Small intestine (tissue), 7 donors: ENCODE measurements at regions not wholly inside any gene's neighbourhood (a gene's known extent, or its start where the extent isn't known, plus 50 kb on each side); places are given as distances from the start of the nearest gene placed in this dataset.

Experiments used
- DNase-seq, 2 donors: peaks; one replicate each; pipeline versions ENCODE4 v3.0.0 to v3.0.0-alpha.2; 2013
- FAIRE-seq: peaks from 2 replicates; lab custom pipeline; 2012; peaks lifted over from hg19 to GRCh38; lab: Jason Lieb, UNC
- H3K27ac ChIP-seq, 3 donors: one replicate each; pipeline ENCODE4 v1.5.1; 2013; ENCODE audit warnings: low read length in 2 of 3, mild to moderate bottlenecking in 2 of 3, control low read depth in 1 of 3, inconsistent platforms in 1 of 3, low read depth in 1 of 3, moderate library complexity in 1 of 3
- H3K27me3 ChIP-seq, 3 donors: one replicate each; pipeline ENCODE4 v1.6.1; 2013; ENCODE audit warnings: low read length in 3 of 3, inconsistent platforms in 1 of 3; ENCODE audit not compliant: control insufficient read depth in 3 of 3, insufficient read depth in 3 of 3
- H3K36me3 ChIP-seq, 3 donors: one replicate each; pipeline ENCODE4 v1.6.1; 2013; ENCODE audit warnings: low read length in 3 of 3, inconsistent platforms in 1 of 3, low read depth in 1 of 3, mild to moderate bottlenecking in 1 of 3, moderate library complexity in 1 of 3; ENCODE audit not compliant: control insufficient read depth in 3 of 3, insufficient read depth in 2 of 3
- H3K4me1 ChIP-seq, 3 donors: one replicate each; pipeline ENCODE4 v1.6.1; 2013; ENCODE audit warnings: low read length in 2 of 3, inconsistent platforms in 1 of 3, low read depth in 1 of 3, mild to moderate bottlenecking in 1 of 3, moderate library complexity in 1 of 3; ENCODE audit not compliant: control insufficient read depth in 3 of 3, insufficient read depth in 2 of 3
- H3K4me3 ChIP-seq, 3 donors: one replicate each; pipeline ENCODE4 v1.5.1; 2013; ENCODE audit warnings: low read length in 3 of 3, control low read depth in 1 of 3, inconsistent platforms in 1 of 3, low read depth in 1 of 3, mild to moderate bottlenecking in 1 of 3, moderate library complexity in 1 of 3
- H3K9me3 ChIP-seq, 2 donors: one replicate each; pipeline ENCODE4 v1.6.1; 2013; ENCODE audit warnings: low read depth in 1 of 2, low read length in 1 of 2; ENCODE audit not compliant: control insufficient read depth in 2 of 2, insufficient read depth in 1 of 2
- WGBS, 3 donors: extraction: QIAGEN DNeasy Blood & Tissue Kit; methylation state at CpG; one replicate each; pipeline ENCODE4 v1.1.7; 2013; 5-methylcytosine and 5-hydroxymethylcytosine counted together
- donor health status: healthy with polysubstance abuse.
- donor health status: control.
- donor health status: control.
- donor health status: Bipolar disorder and iron deficiency.
- donor health status: healthy.

DNA sequence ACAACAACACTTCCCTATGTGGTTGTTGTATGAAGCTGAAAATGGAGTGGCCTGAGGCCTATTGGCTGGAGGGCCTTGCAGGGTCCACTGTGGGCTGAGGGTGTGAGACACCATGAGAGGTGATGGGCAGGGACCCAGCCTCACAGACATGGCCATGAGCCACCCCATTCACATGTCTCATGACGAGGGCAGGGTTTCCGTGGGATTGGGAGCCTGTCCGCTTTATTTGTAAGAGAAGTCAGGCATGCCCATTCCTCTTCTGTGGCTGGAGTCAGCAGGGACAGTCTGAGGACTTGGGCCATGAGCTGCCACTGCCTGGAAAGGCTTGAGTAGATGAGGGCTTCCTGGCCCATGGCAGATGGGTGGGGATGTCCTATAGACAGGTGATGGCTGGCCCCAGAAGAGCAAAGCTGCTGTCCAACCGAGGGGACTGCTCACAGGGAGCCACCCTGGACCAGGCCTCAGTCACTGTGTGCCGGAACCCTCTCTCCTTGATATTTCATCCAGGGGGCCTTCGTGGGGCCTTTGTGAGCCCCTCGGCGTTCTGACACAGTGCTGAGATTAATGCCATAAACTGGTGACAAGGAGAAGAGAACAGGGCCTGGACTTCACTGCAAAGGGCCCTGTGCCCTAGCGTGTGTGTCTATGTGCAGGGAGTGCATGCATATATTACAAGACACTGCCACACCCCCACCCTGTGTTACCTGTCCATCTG, 971.9 kb downstream of the BRD1 start:
- no peak for FAIRE-seq
- Histone ChIP-seq H3K36me3 (no peaks in the 10 kb centered on the region), H3K9me3 (no peaks in the 10 kb centered on the region), H3K4me1 (no peaks in the 10 kb centered on the region), H3K27ac (no peak overlapping the region), H3K4me3 (no peak overlapping the region), H3K27me3 (no peaks in the 10 kb centered on the region)
- DNase-seq, result no peak
- WGBS, 3 donors, result 78 to 86% (median 81%) methylated on average over 9 of the region's 9 CpGs

DNA sequence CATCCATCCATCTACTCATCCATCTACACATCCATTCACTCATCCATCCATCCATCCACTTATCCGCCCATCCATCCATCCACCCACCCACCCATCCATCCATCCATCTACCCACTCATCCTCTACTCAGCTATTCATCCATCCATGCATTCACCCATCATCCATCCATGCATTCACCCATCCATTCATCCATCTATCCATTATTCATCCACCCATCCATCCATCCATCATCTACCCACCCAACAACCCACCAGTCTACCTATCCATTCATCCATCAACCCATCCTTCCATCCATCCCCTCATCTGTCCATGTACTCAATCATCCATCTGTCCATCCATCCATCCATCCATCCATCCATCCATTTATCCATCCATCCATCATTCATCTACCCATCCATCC, 972.7 kb downstream of the BRD1 start:
- Histone ChIP-seq H3K9me3 (no peaks in the 10 kb centered on the region), H3K4me3 (no peak overlapping the region), H3K36me3 (no peaks in the 10 kb centered on the region), H3K27ac (no peak overlapping the region), H3K27me3 (no peaks in the 10 kb centered on the region), H3K4me1 (no peaks in the 10 kb centered on the region)
- FAIRE-seq (no peak), DNase-seq (no peak)
- WGBS, 3 donors, result 55 to 82% (median 57%) methylated on average over 1 of the region's 1 CpG

DNA sequence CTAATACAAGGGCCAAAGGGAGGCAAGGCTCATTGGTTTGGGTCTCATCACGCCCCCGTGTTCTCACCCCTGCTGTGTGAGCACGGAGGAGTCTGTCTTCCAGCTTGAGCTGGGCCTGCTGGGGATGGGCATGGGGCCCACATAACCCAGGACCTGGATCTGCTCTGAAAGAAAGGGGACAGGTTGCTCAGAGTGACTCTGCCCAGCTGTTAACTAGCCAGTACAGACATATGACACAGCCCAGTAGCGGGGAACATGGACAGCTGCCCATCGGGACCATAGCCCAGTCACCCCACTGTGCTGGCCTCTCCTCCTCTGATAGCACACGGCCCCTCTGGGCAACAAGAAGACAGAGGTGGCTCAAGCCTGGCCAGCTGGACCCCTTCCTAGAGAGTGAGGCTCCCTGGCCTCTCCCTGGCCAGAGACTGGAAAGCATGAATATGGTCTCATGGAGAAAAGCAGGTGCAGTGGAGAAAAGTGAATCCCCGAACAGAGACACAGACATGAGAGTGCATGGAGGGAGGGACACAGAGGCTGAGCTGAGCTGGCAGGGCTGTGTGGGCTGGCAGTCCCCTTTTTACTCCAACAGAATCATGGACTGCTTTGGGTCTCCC, 973.9 kb downstream of the BRD1 start:
- WGBS, 3 donors, result 76 to 81% (median 81%) methylated on average over 7 of the region's 7 CpGs
- Histone ChIP-seq H3K4me3 (no peak overlapping the region), H3K36me3 (no peaks in the 10 kb centered on the region), H3K27ac (no peak overlapping the region), H3K4me1 (no peaks in the 10 kb centered on the region), H3K9me3 (no peaks in the 10 kb centered on the region), H3K27me3 (no peaks in the 10 kb centered on the region)
- FAIRE-seq (no peak), DNase-seq (no peak)

DNA sequence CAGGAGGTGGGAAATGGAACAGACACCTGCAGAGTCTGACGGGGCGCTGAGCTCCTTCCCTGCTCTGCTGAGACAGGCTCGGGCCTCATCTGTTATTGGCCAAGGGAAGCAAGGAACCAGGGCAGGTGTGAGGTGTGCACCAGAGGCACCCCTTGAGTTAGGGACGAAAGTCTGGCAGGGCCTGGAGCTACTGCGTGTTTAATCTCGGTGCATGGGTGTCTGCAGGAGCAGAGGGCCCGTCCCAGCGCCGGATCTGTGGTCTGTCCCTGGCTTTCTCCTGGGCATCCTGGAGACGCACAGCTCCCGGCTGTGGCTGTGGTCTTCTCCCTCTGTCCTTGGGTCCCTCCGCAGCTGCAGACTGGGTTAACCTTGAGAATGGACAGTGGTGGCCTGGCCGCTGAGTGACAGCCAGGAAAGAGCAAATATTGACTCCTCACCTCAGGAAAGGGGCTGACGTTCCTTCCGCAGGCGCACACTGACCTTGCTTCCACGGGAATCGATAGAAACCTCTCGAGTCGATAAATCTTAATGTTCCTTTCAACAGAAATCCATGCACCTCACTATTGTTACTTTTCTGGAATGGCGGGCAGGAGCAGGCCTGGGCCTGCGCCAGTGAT, 975.6 kb downstream of the BRD1 start:
- no peaks in the 10 kb centered on the region for H3K4me1 ChIP-seq
- H3K27ac ChIP-seq, result no peak overlapping the region
- DNase-seq, result no peak
- H3K9me3 ChIP-seq, result no peaks in the 10 kb centered on the region
- FAIRE-seq, result no peak
- H3K27me3 ChIP-seq, result no peaks in the 10 kb centered on the region
- H3K4me3 ChIP-seq, result no peak overlapping the region
- no peaks in the 10 kb centered on the region for H3K36me3 ChIP-seq
- 48 to 75% (median 58%) methylated on average over 22 of the region's 22 CpGs for WGBS, 3 donors

- Histone ChIP-seq H3K27me3 (no peaks in the 10 kb centered on the region), H3K27ac (no peak overlapping the region), H3K36me3 (no peaks in the 10 kb centered on the region), H3K4me3 (no peak overlapping the region), H3K9me3 (no peaks in the 10 kb centered on the region), H3K4me1 (no peaks in the 10 kb centered on the region)
- DNase-seq (no peak), FAIRE-seq (no peak)
- 81 to 87% (median 81%) methylated on average over 15 to 16 of the region's 16 CpGs for whole genome bisulfite sequencing, 3 donors
Observed at GRCh38 chr22:48850658-48851287, 976.9 kb downstream of the BRD1 start.

DNA sequence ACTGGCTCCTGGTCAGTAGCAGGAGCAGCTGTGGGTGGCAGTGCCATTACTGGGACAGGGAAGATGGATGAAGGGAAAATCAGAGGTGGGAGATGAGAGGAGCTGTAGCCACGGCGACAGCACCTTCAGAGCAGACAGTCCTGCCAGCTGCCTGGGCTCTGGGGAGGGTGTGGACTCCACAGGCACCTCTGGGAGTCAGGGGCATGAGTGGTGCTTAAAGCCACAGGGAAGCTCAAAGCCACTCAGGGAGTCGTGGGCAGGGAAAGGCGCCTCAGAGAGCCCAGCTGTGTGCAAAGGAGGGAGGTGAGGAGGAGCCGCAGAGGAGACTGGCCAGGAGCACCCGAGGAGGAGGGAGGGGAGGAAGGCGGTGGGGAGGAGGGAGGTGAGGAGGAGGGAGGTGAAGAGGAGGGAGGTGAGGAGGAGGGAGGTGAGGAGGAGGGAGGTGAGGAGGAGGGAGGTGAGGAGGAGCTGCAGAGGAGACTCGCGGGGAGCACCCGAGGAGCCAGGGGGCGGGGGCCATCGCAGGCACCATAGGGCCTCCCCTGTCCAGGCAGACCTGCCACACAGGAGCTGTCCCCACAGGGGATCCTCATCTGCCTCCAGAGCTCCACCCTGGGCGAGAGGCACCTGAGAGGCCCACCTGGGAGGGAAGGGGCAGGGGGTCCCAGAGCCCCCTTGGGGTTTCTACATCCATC, 977.6 kb downstream of the BRD1 start:
- DNase-seq, result no peak
- Histone ChIP-seq H3K4me1 (no peaks in the 10 kb centered on the region), H3K27ac (no peak overlapping the region), H3K27me3 (no peaks in the 10 kb centered on the region), H3K9me3 (no peaks in the 10 kb centered on the region), H3K36me3 (no peaks in the 10 kb centered on the region), H3K4me3 (no peak overlapping the region)
- FAIRE-seq, result no peak
- WGBS, 3 donors, result 70 to 79% (median 74%) methylated on average over 10 to 12 of the region's 13 CpGs

- no peak overlapping the region for H3K4me3 ChIP-seq
- no peaks in the 10 kb centered on the region for H3K4me1 ChIP-seq
- FAIRE-seq, result no peak
- 64 to 71% (median 66%) methylated on average over 8 of the region's 8 CpGs for WGBS, 3 donors
- H3K9me3 ChIP-seq, result no peaks in the 10 kb centered on the region
- no peak overlapping the region for H3K27ac ChIP-seq
- no peaks in the 10 kb centered on the region for H3K36me3 ChIP-seq
- DNase-seq, result no peak
- H3K27me3 ChIP-seq, result peaks cover 0 to 3% (median 0%) of the 10 kb centered on the region in 3 donors
Observed at GRCh38 chr22:48849219-48849912, 978.3 kb downstream of the BRD1 start.

DNA sequence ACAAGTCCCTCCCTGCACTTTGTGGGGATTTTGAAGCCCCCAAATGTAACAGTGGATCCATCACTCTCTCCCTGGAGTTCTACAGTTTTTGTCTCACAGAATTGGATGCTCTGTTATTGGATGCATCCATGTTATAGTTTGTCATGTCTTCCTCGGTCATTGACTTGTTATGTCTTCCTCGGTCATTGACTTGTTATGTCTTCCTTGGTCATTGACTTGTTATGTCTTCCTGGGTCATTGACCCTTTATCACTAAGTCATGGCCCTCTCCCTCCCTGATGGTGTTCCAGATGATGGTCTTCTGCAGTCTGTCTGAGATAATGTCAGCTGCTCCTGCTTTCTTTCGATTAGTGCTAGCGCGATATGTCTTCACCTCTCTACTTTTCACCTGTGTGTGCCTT, 981.5 kb downstream of the BRD1 start:
- 84 to 88% (median 86%) methylated on average over 5 of the region's 5 CpGs for WGBS, 3 donors
- H3K4me3 ChIP-seq, result no peak overlapping the region
- FAIRE-seq, result no peak

More for the DNA sequence above, 981.5 kb downstream of the BRD1 start:
- Histone ChIP-seq H3K27me3 (peaks cover 0 to 5% (median 0%) of the 10 kb centered on the region in 3 donors), H3K27ac (no peak overlapping the region), H3K9me3 (no peaks in the 10 kb centered on the region), H3K4me1 (no peaks in the 10 kb centered on the region), H3K36me3 (no peaks in the 10 kb centered on the region)
- DNase-seq, result no peak
